G401 (cell line): ENCODE measurements at regions not wholly inside any gene's neighbourhood (a gene's known extent, or its start where the extent isn't known, plus 50 kb on each side); places are given as distances from the start of the nearest gene placed in this dataset.
A peak's percentile ranks its signal among the peaks of the same experiment; 100 is the strongest.

Experiments
- DNase-seq: peaks from one replicate; pipeline ENCODE4 v3.0.0-alpha.2; 2015; ENCODE audit warnings: low spot score
- in situ Hi-C: cut with HindIII; loops from 2 replicates; pipeline ENCODE4 v1.10.0; 2016; ENCODE audit warnings: low sequenced_read_pairs, mixed read lengths

- no peak for DNase-seq
- in situ Hi-C loops: no loop called here
Observed at GRCh38 chr18:11251891-11252270, 102.5 kb upstream of the PIEZO2 start.

- DNase-seq: no peak
- in situ Hi-C loops: no loop called here
Observed at GRCh38 chr18:11251229-11251890, 102.0 kb upstream of the PIEZO2 start.

- in situ Hi-C loops: no loop called here
- no peak for DNase-seq
Observed at GRCh38 chr18:11249391-11249790, 100.0 kb upstream of the PIEZO2 start.

- in situ Hi-C loops: no loop called here
- no peak for DNase-seq
Observed at GRCh38 chr18:11247381-11247970, 98.1 kb upstream of the PIEZO2 start.

- in situ Hi-C loops: no loop called here
- DNase-seq: no peak
Observed at GRCh38 chr18:11246495-11247300, 97.3 kb upstream of the PIEZO2 start.

GRCh38 chr18:11245879-11246278, 96.5 kb upstream of the PIEZO2 start:
- no peak for DNase-seq
- in situ Hi-C loops: no loop called here

- DNase-seq: no peak
- in situ Hi-C loops: no loop called here
Observed at GRCh38 chr18:11237484-11237883, 88.1 kb upstream of the PIEZO2 start.

- in situ Hi-C loops: no loop called here
- DNase-seq: no peak
Observed at GRCh38 chr18:11237066-11237465, 87.7 kb upstream of the PIEZO2 start.

GRCh38 chr18:11224153-11224552, 74.8 kb upstream of the PIEZO2 start:
- no peak for DNase-seq
- in situ Hi-C loops: no loop called here

GRCh38 chr18:11219571-11219970, 70.2 kb upstream of the PIEZO2 start:
- DNase-seq: no peak
- in situ Hi-C loops: no loop called here

- DNase-seq: peak; percentile 1
- in situ Hi-C loops: no loop called here
Observed at GRCh38 chr18:11215216-11215615, 65.8 kb upstream of the PIEZO2 start.

GRCh38 chr18:11204020-11204419, 54.7 kb upstream of the PIEZO2 start:
- in situ Hi-C loops: no loop called here
- no peak for DNase-seq

GRCh38 chr18:11199477-11199876, 50.1 kb upstream of the PIEZO2 start:
- no peak for DNase-seq
- in situ Hi-C loops: no loop called here
